ENCODE measurements at regions not wholly inside any gene's neighbourhood (a gene's known extent, or its start where the extent isn't known, plus 50 kb on each side); places are given as distances from the start of the nearest gene placed in this dataset.

- TF ChIP-seq ZFP3 (CRISPR knock-in tag; IDR thresholded peaks at IDR 0.05) (no peak), ZC3H10 (CRISPR knock-in tag; IDR thresholded peaks at IDR 0.05) (no peak), CSRNP3 (CRISPR knock-in tag; IDR thresholded peaks at IDR 0.05) (no peak), ESRRG (CRISPR knock-in tag; IDR thresholded peaks at IDR 0.05) (no peak), TSHZ2 (CRISPR knock-in tag; IDR thresholded peaks at IDR 0.05) (no peak), PATZ1 (CRISPR knock-in tag; IDR thresholded peaks at IDR 0.05; ENCODE audit: borderline replicate concordance) (no peak), CREB5 (CRISPR knock-in tag; IDR thresholded peaks at IDR 0.05; ENCODE audit: low read depth) (no peak), TCF4 (CRISPR knock-in tag; IDR thresholded peaks at IDR 0.05; ENCODE audit: borderline replicate concordance) (no peak), ZNF8 (CRISPR knock-in tag; IDR thresholded peaks at IDR 0.05) (no peak), ZNF70 (CRISPR knock-in tag; IDR thresholded peaks at IDR 0.05) (no peak), ZFP30 (CRISPR knock-in tag; IDR thresholded peaks at IDR 0.05) (no peak), PPARA (CRISPR knock-in tag; IDR thresholded peaks at IDR 0.05; ENCODE audit: borderline replicate concordance) (no peak), BACH2 (CRISPR knock-in tag; IDR thresholded peaks at IDR 0.05; ENCODE audit: borderline replicate concordance) (no peak)
Measured at GRCh38 chr6:143619824-143620401, 57.9 kb upstream of the PHACTR2 start.
